ENCODE measurements at regions not wholly inside any gene's neighbourhood (a gene's known extent, or its start where the extent isn't known, plus 50 kb on each side); places are given as distances from the start of the nearest gene placed in this dataset.

DNA sequence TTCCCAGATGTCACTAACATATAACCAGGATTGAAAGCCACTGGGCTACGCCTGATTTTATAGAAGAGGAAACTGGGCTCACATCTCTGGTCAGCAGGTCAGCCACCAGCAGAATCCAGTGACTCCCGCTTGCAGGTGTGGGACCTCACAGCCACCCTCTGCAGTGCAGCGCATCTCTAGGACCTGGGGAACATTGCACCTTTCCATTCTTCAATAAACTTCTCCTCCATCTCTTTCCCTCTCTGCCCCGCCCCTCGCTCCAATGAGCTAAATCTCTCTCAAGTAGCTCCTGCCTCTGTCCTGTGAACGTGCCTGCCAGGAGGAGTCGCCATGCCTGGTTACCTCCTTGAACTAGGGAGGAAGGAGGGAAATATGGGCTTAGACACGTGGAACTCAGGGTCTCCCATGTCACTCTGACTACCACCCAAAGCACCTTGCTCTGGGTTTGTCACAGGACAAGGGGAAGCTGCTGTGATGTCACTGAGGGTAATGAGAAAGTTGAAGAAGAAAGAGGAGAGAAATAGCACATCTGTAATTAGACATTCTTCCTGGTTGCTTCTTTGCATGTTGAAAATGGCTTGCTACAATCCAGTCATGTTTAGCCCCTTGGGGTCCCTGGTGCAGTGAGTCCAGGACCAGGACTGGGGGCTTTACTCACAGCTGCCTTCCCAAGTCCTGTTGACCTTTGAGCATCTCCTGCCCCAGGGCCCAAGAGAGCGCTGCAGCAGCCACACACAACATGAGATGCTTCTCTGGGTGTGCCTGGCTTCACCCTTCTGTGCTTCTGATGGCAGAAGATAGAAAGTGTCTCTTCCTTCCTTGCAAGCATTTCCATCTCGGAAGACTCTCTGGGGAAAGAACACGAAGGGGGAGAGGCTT is 469.4 kb downstream of the PREX1 start:
- DNase-seq (ENCODE audit: low spot score), result no peak

DNA sequence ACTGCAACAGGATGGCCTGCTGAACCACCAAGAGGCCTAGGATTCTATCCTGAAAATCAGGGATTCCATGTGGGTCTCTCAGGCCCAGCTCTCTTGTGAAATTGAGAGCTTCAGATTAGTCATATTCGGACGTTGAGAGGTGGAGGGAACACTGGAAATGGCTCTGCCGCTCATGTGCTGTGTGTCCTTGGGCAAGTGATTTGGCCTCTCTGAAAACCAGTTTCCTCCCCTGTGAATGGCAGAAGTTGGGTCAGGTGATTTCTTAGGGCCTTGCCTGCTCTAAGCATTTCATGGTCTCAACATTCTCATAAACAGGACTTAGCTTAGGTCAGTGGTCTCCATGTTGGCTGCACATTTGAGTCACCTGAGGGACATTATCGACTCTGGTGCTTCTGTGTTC is 470.1 kb downstream of the PREX1 start:
- DNase-seq (ENCODE audit: low spot score), result no peak

DNA sequence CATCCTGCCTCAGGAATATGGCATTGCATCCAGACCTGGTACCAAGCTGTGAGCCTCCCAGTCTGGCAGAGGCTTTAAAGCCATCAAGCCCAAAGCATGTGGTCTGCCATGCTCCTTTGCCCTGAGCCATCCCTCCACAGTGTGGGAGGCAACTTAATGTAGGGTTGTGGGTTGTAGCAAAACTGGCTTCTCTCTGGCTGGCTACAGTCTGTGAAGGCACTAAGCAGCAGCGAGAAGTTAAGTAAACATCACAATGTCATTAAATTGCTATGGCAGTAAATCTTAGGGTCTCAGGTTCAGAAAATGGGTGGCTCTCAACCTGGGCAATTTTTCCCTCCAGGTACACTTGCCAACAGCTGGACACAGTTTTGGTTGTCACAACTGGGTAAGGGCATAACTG is 472.9 kb downstream of the PREX1 start:
- no peak for DNase-seq (ENCODE audit: low spot score)

DNA sequence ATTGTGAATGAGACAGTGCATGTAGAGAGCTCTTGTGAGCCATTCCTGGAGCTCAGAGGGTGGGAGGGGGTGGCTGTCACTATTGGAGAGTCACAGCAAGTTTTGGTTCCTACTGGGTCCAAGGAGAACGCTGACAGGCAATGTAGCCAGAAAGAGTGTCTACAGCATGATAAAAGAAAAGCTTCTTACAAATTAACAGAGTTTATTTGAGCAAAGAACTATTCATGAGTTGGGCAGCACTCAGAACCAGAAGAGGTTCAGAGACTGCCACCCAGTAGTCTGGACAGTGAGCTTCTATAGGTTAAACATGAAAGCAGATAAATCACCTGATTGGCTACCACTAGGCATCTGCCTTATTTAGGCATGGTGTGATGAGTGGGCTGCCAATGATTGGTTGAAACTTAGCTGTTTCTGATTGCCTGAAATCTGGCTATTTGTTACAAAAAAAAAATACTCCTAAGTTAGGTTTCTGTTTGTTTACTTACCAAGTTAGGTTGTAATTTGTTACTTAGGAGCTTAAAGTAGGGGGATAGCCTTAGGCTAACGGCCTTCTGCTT is 473.4 kb downstream of the PREX1 start:
- no peak for DNase-seq (ENCODE audit: low spot score)

DNA sequence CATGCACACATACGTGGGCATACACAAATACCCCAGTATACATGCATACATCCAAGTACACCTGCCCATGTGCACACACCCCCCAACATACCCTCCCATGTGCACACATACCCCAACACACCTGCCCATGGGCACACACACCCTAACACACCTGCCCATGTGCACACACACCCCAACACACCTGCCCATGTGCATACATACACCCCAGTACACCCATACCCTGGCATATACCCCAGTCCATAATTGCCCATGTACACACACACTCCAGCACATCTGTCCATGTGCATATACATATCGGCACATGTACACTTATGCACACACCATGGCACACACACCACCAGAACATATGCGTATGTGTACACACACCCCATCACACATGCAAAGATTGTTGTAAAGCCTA is 475.2 kb downstream of the PREX1 start:
- DNase-seq (ENCODE audit: low spot score), result no peak

DNA sequence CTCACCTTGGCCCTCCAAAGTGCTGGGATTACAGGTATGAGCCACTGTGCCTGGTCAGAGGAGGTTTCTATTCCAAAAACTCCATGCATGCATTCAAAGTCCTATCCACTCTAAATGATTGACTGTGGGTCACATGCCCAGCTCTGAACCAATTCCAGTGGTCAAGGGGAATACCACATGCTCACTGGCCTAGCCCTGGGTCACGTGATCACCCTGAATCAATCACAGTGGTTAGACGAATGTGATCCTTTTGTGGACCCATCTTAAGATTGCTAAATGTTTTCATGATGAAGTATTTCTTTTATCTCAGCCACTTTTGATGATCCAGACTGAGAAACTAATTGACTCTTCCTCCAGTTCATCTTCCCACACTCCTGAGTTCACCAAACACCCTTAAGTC is 475.8 kb downstream of the PREX1 start:
- no peak for DNase-seq (ENCODE audit: low spot score)

DNA sequence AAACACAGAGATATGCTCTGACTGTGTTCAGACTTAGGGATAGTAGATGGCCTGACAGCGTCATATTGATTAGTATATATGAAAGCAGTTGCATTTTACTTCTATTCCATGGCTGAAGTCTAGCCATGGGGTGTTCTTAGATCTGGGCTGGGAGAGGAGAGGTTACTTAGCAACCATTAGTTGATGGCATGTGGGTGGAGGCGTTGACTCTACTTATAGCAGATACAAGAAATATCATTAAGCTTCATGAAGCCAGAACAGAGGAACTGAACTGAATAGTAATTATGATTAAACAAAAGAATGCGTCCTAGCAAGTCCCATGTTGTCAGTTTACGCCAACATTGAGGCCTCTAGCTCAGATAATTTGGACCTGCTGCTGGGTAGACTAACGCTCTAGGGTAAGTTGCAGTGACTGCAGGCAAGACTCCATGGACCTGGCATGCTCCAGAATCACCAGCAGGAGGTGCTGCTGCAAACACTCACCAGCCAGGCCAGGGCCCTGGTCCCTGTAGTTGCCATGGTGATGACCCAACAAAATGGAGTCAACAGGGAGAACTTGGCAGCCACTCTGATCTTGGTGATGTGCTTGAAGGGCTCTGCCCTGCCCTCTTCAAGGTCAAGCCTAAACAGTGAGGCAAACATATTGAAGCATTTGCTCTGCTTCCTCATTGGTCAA is 477.3 kb downstream of the PREX1 start:
- no peak for DNase-seq (ENCODE audit: low spot score)

DNA sequence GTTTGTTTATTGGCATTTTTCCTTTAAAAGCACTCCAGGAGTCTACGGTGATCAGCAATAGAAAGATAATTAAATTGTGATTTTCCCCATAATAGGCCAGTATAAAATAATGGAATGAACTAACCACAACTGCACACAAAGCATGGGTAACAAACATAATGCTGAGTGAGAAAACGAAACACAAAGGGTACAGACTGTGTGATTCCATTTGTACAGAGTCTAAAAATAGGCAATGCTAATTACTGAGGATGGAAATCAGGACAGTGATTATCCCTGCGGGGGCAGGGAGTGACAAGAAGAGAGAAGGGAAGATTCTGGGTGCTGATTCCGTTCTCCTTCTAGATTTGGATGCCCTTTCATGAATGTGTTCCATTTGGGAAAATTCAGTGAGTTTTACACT is 478.1 kb downstream of the PREX1 start:
- no peak for DNase-seq (ENCODE audit: low spot score)

DNA sequence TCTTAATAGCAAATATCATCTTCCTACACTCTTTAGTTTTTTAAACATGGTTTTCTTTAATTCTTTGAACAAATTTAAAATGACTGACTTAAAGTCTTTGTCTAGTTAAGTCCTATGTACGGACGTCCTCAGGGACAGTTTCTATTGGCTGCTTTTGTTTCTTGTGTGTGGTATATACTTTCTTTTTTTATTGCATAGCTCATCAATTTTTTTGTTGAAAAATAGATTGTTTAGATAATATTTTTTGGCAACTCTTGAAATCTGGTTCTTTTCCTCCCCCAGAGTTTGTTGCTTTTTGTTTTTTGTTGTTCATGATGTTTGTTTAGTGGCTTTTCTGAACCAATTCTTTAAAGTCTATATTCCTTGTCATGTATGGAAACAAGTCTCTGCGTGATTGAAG is 479.8 kb downstream of the PREX1 start:
- no peak for DNase-seq (ENCODE audit: low spot score)

GRCh38 chr20:48342822-48343513 is 484.8 kb downstream of the PREX1 start:
- DNase-seq (ENCODE audit: low spot score), result no peak

GRCh38 chr20:48340883-48341281 is 486.9 kb downstream of the PREX1 start:
- DNase-seq (ENCODE audit: low spot score), result no peak

GRCh38 chr20:48339986-48340882 is 487.6 kb downstream of the PREX1 start:
- no peak for DNase-seq (ENCODE audit: low spot score)

- no peak for DNase-seq (ENCODE audit: low spot score)
Measured at GRCh38 chr20:48339190-48339985, 488.4 kb downstream of the PREX1 start.

- no peak for DNase-seq (ENCODE audit: low spot score)
Measured at GRCh38 chr20:48338717-48339116, 489.1 kb downstream of the PREX1 start.

DNA sequence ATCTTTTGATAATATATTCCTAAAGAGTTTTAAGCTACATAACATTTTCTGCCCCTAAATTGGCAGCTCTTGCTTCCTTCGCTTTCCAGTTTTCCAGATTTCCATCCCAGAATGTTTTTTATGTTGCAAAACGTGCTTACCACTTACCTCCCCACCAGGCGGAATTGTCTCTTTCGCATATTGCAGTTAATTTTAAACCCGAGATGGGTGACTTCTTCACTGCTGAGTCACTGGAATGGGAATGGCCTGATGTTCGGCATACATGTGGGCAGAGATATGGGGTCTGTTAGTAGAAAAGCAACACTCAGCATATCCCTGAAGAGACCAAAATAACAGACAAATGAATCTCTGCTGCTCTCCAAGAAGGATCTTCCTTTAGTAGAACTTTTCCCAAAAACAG is 491.2 kb downstream of the PREX1 start:
- no peak for DNase-seq (ENCODE audit: low spot score)

DNA sequence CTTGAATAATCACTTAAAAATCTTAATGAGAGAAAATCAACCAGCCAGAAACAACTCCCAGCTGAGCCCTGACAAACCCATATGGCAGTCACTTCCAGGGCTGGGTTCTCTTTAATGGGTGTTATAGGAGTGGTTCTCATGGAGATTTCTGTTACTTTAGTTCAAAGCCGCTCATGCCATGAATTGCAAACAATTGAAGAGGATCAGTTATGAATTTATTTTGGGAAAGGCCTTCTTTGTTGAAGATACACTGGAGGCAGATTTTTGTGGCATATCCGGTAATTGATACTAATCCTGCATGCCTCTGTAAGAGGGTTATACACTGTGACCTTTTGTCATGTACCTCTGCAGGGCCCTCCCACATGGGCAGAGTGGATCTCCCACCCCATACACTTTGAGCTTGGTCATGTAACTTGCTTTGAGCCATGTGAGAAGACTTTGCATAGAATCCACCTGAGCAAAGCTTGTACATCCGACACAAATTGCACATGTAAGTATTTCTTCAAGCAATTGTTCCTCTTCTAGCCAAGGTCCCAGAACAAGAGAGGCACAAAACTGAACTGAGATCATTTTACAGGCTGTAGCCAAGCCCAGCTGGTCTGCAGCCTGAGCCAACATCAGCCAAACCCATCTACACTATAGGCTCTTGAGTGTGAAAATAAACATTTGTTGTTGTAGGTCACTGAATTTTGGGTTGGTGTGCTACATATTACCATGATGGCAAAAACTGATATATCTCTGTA is 492.3 kb downstream of the PREX1 start:
- no peak for DNase-seq (ENCODE audit: low spot score)

DNA sequence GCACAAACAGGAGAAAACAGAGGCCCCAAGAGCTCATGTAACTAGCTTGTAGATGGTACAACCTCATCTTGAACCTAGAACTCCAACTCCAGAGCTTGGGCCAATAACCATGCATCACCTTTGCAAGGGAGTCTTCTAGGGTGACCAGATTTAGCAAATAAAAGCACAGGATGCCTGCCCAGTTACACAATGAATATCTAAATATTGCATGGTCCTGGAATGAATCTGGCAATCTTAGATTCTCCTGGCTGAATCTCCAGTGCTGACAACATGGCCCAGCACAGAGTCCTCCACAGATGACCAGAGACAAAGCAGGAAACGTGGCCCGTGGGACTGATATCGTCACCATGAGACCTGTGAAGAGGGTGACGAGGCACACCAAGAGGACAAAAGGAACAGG is 494.1 kb downstream of the PREX1 start:
- DNase-seq (ENCODE audit: low spot score), result no peak

GRCh38 chr20:48332555-48332954 is 495.2 kb downstream of the PREX1 start:
- no peak for DNase-seq (ENCODE audit: low spot score)

DNA sequence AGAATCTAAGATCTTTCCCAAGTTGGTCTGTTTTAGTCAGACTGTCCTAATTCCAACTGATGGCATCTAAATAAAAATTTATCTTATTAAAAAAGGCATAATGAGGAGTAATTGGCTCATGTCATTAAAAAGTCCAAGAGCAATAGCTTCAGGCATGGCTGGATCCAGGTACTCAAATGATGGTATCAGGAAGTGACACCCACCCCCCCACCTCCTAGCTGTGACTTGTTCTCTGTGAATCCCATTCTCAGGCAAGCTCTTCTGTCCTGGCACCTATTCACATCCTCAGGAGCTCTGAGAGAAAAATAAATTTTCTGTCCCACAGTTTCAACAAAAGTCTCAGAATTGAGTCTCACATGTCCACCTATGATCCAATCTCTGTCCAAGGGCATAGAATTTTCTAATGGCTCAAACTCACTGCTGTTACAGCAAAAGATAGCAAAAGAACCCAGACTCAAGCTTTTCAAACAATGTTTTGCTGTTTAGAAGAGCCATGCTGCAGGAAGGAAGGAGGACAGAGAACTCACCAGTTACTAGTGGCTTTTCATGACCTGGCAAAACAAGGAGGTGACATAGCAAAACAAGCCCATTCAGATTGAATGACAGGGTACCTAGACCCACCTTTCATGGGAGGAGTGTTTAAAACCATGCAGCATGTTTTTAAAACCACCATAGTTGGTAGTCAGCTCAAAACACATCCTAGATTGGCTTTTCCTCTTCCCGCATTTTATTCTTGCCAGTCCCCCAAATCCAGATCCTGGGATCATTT is 496.1 kb downstream of the PREX1 start:
- DNase-seq (ENCODE audit: low spot score), result no peak
